Stimulated activated CD4-positive, alpha-beta T cell treated with anti-CD3 and anti-CD28 coated beads, TNF-alpha, amount 100 ng/mL, for 1 hour (primary cell): ENCODE measurements at regions not wholly inside any gene's neighbourhood (a gene's known extent, or its start where the extent isn't known, plus 50 kb on each side); places are given as distances from the start of the nearest gene placed in this dataset.

ENCODE experiments used
- DNase-seq, 3 donors: peaks; one replicate each; pipeline ENCODE4 v3.0.0-alpha.2; 2020; ENCODE audit warnings: low read depth in 3 of 3, low spot score in 1 of 3

DNA sequence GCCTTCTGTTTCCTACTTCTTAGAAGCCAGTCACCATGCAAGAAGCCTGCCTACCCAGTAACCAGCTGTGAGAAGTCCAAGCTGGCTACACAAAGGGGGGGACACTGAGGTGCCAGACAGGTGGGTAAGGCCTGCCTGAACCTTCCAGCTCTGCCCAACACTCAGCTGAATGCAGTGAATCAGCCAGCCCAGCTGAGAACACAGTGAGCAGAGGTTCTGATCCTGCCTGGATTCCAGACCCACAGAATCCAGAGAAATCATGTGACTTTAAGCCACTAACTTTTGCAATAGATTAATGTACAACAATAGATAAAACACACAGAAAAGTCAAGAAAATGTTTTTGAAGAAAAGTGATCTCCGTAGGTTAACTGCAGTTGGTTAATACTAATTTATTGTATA is 151.7 kb downstream of the EFNB2 start:
- no peak for DNase-seq

DNA sequence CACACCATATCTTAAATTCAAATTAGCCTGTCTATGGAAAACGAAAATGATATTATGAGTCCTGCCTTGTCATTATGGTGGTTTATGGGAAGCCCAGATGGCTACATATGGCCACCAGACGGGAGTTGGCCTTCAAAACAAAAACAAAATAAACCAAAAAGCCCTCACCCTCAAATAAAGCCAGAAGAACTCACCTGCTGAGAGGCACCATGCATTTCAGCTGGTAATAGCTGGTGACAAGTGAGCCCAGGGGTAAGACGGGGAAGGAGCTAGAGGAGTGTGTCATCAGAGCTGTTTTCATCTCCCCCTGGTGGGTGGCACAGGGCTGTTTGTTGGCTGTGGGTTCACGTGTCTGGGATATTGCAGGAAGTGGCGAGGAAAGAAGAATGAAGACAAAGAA is 152.9 kb downstream of the EFNB2 start:
- no peak for DNase-seq

DNA sequence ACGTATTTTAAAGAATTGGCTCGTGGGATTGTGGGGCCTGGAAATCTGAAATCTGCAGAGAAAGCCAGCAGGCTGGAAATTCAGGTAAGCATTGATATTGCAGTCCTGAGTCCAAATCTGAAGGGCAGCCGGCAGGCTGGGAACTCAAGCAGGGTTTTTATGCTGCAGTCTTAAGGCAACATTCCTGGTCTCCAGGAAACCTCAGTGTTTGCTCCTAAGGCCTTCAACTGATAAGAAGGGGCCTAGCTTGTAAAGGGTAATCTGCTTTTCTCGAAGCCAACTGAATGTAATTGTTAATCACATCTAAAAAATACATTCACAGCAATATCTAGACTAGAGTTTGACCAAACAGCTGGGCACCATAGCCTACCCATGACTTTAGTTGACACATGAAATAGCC is 154.4 kb downstream of the EFNB2 start:
- DNase-seq, result no peak

DNA sequence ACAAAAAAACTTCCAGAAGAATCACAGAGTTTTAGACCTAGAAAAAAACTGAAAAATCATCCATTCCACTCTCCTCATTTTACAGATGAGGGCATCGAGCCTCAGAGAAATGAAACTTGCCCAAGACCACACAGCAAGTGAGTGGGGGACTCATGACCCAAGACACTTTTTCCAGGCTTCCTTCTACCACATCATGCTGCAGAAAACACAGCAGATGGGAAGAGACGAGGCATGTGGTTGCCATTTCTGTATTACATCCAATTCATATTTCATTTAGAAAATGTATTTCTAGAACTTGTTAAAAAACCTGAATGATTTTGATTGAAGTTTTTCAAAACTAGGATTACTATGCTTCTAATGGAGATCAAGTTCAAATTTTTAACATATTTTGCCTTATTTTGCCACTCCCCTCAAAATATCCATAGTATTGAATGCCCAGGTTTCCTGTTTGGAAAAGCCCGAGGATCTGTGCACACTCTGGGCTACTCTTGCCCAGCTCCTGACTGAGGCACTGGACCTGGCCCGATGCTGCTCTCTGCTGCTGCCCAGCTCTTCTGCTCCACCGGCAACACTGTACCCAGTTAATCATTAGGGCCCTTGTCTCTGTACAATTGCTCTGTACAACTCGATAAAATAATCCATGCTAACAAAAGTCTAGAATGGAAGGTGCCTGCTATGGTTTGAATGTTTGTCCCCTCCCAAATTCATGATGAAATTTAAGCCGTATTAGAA is 157.4 kb downstream of the EFNB2 start:
- DNase-seq, result no peak

DNA sequence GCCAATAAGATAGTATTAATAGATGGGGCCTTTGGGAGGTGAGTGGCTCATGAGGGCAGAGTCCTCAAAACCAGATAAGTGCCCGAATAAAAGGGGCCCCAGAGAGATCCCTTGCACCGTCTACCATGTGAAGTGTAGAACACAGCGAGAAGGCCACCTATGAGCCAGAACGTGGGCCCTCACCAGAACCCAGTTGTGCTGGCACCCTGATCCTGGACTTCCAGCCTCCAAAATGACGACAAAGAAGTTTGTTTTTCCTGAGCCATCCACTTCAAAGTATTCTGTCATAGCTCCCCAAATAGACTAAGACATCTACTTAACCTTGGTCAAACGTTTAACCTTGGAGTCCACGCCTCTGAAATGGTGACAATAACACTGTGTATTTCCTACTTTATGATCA is 158.1 kb downstream of the EFNB2 start:
- DNase-seq, result no peak

DNA sequence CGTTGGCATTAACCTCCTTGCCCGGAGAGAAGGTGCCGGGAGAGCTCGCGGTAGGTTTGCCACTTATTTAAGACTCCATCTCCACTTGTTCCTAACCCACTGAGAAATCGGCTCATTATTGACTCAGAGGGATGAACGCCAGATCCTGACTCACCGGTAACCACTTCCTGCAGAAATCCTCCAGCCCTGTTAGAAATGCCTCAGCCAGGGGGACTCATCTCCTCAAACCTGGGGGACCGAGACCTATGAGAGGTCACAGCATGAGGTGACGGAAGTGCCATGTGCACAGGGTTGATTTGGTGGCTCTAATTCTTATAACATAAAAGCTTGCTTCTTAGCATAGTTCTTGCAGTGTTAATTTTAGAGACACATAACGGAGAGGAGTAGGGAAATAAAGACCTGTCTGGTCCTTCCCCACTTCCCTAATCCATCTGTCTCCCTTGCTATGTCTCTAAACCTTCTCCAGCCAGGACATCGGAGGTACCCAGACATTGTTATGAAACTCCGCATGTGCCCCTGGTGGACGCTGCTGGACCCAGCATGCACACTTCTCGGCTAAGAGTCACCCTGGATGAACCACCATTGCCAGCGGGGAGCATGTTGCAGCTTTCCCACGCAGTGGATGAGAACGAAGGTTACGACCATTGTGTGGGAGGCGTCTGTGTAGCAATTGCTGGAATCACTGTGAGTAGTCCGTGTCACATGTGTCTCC is 158.9 kb downstream of the EFNB2 start:
- no peak for DNase-seq

DNA sequence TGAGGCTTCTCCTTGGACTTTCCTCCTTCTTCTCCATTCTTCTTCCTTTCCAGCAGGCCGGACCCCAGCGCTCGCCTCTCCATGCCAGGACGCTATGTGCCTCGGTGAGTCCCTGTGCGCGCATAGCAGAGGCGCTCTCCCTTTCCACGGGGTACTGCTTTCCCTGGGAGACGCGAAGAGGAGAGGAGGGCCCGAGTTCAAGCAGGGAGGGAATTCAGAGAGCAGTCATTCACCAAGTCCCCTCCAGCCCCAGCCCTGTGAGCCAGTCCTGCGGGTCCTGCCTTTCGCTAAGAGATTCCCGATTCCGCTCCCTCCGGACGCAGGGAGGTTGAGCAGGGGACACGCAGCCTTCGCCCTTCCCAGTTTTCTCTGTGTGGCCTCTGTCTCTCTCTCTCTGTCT is 160.4 kb downstream of the EFNB2 start:
- DNase-seq, result no peak

DNA sequence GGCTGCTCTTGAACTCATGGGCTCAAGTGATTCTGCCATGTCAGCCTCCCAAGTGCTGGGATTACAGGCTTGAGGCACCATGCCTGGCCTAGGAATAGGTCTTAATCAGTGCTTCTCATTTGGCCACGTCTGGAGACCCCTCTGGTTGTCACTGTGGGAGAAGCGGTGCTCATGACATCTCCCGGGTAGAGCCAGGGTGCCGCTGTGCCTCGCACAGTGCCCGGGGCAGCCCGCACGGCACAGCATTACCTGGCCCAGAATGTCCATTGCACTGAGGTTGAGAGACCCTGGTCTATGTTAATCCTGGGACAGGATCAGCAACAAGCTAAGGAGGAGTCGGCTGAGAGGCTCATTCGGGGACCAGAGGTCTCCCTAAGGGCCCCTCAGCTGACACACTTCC is 160.8 kb downstream of the EFNB2 start:
- DNase-seq, result no peak

DNA sequence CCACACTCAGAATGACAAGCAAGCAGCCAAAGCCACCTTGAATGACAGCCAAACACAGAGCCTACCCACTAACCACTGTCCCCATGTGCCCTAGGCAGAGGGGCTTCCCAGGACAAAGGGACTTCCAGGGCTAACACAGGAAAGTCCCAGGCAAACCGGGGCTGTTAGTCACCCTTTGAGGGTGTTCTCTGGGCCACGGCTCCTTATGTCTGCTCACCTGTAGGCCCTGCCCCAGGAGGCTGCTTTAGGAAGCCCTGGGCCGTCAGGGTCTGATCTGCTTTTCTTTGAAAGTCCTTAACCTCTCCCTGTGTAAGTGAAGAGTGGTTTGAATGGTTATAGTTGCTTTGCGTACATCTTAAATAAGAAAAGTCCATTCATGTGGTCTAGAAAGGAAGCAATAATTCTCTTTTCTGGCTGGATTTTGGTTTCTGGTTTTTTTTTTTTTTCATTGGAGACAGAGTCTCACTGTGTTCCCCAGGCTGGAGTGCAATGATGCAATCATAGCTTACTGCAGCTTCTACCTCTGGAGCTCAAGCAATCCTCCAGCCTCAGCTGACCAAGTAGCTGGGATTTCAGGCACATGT is 161.4 kb downstream of the EFNB2 start:
- no peak for DNase-seq

DNA sequence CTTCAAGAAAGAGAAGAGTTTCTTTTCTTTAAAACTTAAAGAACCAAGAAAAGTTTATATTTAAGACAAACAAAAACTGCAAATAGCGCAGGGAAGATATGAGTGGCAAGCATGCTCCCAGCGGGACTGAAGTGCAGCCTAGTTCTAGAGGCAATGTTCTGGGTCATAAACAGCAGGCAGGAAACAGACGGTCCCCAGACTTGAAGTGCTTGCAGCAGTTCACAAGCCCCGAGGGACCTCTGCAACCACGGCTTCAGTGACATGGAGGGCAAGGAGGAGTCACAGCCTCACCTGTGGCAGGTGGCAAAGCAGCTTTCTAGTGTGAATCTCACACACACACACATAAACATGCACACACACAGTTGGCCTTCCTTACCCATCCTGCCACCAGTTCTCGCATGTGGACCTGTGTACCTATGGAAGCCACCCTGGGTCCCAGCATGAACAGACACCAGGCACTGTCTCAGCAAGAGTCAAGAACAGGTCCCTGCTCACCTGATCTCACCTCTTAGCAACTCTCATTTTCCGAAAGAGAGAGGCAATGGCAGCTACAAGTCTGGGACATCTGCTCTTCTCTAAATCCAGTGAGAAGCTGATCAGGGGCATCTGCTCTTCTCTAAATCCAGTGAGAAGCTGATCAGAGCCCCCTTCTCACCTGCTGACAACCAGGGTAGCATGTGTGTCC is 162.0 kb downstream of the EFNB2 start:
- no peak for DNase-seq

DNA sequence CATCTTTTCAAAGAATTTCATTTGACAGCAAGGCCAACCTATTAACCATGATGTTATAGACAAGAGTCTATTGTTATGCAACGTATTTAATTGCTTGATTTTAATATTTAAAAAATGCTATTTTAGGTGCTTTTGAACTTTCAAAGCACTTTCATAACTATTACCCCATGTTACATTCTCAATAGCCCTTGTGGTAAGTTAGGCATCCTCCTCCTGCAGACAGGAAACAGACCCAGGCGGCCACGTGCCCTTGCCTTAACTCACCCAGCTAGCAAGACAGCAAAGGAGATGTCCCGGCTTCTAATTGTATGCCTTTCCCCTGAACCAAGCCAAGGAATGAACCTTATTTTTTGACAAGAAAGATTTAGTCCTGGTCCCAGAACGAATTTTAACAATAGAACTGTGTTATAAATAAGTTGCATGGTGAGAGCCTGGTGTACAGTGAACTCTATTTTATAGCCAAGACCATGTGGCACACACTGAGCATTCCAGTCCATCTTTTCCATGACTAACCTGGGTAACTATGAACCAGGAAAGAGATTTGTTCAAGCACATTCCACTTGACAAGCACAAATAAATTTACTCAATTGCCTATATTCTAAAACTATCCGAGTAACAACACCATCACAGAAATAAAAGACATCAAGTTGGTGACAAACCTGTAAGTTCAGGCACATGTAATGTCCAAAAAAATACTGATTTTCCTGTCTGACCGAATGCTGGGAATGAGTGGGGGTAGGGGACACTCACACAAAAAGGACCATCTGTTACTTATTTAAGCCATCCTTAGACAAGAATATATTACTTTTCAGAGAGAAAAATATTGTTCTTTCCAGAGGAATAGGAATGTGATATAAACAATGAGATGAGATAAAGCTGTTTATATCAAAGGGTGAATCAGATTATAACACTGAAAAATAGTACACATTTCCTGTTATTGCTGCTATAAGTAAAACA is 163.0 kb downstream of the EFNB2 start:
- no peak for DNase-seq

DNA sequence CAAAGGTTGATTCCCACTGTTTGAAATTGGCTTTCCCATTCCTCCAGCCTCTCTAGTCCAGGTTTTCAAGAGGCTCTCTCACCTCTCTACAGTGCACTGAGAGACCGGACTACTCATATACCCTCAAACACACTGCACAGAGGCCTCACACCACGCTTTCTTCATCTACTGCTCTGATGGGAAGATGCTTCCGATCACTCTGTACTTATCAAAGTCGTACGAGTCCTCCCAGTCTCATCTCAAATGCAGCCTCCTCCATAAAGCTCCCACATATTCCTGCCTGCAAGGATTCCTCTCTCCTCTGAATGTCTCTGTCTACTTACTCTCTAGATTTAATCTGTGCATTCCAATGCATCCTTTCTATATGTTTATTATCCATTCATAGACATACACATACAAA is 164.4 kb downstream of the EFNB2 start:
- DNase-seq, result no peak

DNA sequence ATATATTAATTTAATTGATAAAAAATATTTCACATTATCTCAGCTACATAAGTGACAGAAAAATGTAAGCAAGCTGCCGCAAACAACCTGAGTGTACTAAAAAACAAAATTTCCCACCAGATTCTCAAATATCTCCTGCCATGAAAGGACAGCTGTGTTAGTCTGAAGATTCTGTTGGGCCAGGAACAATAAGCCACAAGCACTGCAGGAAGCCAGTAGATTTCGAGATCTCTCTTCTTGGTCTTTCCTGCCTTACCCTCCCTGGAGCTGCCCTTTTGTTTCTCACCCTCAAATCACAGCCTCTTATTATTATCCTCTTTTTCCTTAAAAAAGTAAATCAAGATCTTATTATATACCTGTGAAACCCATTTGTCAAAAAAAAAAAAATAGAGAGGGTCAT is 165.6 kb downstream of the EFNB2 start:
- DNase-seq, result no peak

DNA sequence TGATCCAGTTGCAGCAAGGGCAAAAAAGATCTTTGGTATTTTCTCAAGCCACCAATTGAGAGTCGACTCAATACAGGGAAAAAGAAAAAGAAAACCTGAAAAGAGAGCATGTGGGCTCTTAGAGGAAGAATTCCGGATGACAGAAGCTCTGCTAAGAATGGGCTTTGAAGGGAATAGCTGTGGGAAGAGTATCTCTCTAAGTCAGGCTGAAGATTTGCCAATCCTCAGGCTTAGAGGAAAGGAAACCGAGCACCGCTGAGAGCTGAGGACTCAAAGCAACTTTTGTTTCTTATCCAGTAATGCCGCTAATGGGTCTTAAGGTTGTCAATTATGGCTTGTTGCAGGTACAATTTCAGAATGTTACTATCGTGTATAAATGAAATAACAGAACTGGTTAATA is 166.4 kb downstream of the EFNB2 start:
- DNase-seq, result no peak

DNA sequence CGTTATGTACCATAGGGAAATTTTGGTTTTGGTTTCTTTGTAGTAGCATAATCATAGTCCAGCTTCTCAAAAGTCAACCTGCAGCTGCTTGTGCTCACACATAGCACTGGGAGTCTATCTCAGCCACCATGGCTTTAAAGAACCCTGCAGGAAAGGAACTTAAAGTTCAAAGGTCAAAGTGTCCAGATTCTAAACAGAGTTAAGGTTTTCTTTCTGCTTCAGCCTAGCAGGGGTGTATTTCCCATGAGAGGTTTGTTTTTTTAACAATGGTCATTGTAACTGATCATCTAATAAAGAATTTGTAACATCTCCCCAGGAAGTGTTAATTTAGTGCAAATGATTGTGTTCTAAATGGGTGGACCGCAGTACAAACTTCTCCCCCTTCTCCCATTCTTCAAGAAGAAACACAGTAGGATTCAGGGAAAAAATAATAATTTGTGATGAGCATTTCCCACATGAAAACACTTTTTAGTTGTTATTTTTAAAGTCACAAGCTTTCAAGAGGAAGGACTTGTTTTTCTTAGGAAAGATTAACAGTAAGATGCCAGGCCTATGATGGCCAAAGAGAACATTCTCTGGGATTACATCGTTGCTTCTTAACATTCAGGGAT is 168.0 kb downstream of the EFNB2 start:
- DNase-seq, result no peak

DNA sequence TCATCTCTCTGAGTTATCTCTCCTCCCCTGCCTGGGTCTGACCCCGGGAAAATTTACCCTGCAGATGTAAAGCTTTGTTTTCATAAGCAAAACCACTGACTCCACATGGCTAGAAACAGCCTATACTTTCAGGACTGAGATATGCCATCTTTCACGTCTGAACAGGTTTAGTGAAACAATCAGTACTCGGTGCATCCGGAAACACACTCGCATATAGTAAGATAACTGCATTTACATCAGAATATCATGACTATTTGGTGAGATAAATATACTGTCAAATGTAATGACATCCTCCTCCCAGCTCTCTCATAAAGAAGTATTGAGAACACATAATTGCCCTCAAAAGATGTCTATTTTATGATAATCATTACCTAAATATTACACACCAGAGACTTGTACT is 172.8 kb downstream of the EFNB2 start:
- no peak for DNase-seq

DNA sequence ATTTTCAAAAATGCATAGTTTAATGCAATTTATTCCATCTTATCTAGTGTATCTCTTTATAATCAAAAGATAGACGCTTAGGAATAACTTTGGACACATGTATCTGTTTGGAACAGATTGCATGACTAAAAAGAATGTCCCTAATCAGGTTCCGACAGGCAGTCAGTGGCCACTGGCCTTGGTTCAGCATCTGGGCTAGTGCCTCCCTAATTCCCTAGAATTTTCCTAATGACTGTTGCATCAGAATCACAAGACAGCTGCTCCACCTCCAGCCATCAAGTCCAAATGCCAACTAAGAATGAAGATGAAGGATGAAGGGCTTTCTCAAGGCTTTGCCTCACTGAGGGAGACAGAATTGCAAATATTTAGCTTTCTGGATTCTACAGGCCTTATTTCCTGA is 173.8 kb downstream of the EFNB2 start:
- DNase-seq, result no peak

DNA sequence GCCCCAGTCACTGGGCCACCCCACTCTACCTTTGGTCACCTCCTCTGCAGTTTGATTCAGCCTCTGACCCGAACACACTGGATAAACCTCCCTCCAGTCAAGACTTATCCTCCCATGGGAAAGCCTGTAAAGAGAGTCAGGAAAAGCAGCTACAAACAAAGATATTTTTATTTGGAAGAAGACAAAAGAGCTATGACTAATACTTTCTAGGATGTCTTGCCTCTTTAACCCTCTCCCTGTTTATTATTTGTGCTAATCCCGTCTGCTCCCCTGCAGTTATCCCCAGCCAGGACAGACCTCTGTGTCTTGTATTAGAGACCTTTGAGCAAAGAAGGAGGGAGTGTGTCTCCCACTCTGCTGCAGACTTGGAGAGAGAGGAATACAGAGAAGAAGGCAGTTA is 178.3 kb downstream of the EFNB2 start:
- DNase-seq, result no peak

DNA sequence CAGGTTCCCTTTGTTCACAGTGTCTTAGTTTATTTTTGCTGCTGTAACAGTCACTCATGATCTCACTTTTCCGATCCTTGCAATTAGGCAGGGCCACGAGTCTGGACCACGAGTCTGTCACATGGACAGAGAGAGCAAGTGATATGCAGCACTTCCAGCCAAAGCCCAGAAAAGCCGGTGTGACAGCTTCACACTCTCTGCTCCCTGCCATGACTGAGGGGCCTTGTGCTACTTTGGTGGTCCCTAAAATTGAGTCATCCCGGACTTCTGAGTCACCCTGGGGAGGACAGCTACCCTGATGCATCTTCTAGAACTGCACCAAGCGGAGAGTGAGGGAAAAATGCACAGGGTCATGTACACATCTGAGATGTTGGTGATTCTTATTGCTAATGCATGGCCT is 179.6 kb downstream of the EFNB2 start:
- no peak for DNase-seq

DNA sequence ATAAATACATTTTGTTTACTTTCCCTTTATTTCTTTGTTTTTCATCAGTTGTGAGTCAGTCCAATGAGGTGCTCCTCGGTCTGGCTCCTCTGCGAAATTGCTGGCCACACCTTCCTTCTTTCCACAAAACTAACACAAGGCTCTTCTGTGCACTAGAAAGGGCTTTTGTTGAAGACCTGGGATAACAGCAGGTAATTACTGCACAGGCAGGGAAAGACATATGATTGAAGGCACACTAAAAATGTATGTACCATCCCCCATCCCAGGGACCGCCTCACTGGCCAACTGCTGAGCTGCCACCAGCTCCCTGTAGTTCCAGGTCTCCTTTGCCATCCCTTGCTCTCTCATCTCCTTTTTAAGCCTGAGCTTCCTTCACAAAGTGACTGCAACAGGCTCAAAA is 180.5 kb downstream of the EFNB2 start:
- no peak for DNase-seq

DNA sequence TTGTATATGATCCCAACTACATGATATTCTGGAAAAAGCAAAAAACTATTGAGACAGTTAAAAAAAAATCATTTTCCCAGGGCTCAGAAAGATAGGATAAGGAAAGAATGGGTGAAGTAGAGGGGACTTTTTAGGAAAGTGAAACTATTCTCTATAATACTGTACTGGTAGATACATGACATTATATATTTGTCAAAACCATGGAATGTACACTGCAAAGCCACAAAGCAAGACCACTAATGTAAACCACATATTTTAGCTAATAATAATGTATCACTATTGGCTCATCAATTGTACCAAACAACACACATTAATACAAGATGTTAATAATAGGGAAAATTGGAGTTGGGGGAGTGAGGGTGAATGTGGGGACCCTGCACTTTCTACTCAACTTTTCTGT is 182.6 kb downstream of the EFNB2 start:
- no peak for DNase-seq
